ENCODE measurements at regions not wholly inside any gene's neighbourhood (a gene's known extent, or its start where the extent isn't known, plus 50 kb on each side); places are given as distances from the start of the nearest gene placed in this dataset.

GRCh38 chr16:65312071-65312470, 190.2 kb upstream of the CDH11 start:
- TF ChIP-seq, protein P1, sequence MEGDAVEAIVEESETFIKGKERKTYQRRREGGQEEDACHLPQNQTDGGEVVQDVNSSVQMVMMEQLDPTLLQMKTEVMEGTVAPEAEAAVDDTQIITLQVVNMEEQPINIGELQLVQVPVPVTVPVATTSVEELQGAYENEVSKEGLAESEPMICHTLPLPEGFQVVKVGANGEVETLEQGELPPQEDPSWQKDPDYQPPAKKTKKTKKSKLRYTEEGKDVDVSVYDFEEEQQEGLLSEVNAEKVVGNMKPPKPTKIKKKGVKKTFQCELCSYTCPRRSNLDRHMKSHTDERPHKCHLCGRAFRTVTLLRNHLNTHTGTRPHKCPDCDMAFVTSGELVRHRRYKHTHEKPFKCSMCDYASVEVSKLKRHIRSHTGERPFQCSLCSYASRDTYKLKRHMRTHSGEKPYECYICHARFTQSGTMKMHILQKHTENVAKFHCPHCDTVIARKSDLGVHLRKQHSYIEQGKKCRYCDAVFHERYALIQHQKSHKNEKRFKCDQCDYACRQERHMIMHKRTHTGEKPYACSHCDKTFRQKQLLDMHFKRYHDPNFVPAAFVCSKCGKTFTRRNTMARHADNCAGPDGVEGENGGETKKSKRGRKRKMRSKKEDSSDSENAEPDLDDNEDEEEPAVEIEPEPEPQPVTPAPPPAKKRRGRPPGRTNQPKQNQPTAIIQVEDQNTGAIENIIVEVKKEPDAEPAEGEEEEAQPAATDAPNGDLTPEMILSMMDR (conservative IDR thresholded peaks at IDR 0.05; ENCODE audit: low read depth, low read length) = no peak
- no peak for TF ChIP-seq EZH2phosphoT487 (IDR thresholded peaks at IDR 0.05; ENCODE audit: borderline replicate concordance, low read length)
